ENCODE measurements at regions not wholly inside any gene's neighbourhood (a gene's known extent, or its start where the extent isn't known, plus 50 kb on each side); places are given as distances from the start of the nearest gene placed in this dataset.

DNA sequence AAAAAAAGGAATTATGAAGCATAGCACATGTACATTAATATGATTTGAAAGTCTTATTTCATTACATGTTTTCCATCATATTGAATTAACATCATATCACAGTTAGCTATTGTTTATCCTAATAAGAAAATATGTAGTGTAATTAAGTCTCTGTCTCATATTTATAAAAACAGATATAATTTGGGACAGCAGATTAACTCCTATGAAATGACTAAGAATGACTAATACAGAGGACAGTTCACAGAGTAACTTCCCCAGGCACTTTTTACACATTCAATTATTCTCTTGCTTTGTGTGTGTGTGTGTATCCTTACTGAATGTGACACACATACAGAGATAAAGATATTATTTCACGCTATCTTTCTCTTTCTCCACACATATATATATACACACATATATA lies 2400.9 kb upstream of the C9orf72 start:
- TF ChIP-seq EZH2 (IDR thresholded peaks at IDR 0.05; ENCODE audit: low read length) = no peak
- TF ChIP-seq, protein P1, sequence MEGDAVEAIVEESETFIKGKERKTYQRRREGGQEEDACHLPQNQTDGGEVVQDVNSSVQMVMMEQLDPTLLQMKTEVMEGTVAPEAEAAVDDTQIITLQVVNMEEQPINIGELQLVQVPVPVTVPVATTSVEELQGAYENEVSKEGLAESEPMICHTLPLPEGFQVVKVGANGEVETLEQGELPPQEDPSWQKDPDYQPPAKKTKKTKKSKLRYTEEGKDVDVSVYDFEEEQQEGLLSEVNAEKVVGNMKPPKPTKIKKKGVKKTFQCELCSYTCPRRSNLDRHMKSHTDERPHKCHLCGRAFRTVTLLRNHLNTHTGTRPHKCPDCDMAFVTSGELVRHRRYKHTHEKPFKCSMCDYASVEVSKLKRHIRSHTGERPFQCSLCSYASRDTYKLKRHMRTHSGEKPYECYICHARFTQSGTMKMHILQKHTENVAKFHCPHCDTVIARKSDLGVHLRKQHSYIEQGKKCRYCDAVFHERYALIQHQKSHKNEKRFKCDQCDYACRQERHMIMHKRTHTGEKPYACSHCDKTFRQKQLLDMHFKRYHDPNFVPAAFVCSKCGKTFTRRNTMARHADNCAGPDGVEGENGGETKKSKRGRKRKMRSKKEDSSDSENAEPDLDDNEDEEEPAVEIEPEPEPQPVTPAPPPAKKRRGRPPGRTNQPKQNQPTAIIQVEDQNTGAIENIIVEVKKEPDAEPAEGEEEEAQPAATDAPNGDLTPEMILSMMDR (optimal IDR thresholded peaks at IDR 0.05 in 1 of 3, IDR thresholded peaks at IDR 0.05 in 1 of 3, conservative IDR thresholded peaks at IDR 0.05 in 1 of 3; ENCODE audit: extremely low read depth in 1 of 3, insufficient read depth in 2 of 3, low read length in 3 of 3) = no peak
- no peak overlapping the region for H3K4me2 ChIP-seq (ENCODE audit: control insufficient read depth, extremely low read depth, insufficient read depth, low read depth, low read length)
- no peaks in the 10 kb centered on the region for H3K9me1 ChIP-seq (ENCODE audit: control insufficient read depth, extremely low read depth, insufficient read depth, low read length)
- no peaks in the 10 kb centered on the region for H3K79me2 ChIP-seq (ENCODE audit: control insufficient read depth, insufficient read depth, low read length)
- no peak overlapping the region for H3K4me3 ChIP-seq (ENCODE audit: control insufficient read depth in 2 of 3, extremely low read depth in 1 of 3, insufficient read depth in 2 of 3, low read depth in 1 of 3, low read length in 3 of 3)
- FAIRE-seq (no peak), DNase-seq (ENCODE audit: low read depth, low spot score) (no peak)
- no peaks in the 10 kb centered on the region for H3K27me3 ChIP-seq (ENCODE audit: control insufficient read depth, extremely low read depth, insufficient read depth, low read length)
- no peak overlapping the region for H3K27ac ChIP-seq (ENCODE audit: control insufficient read depth, insufficient read depth, low read length)
- H4K20me1 ChIP-seq (ENCODE audit: control insufficient read depth, extremely low read depth, insufficient read depth, low read length) = no peaks in the 10 kb centered on the region
- H2AFZ ChIP-seq (ENCODE audit: control insufficient read depth, low read length) = no peak overlapping the region
- H3K4me1 ChIP-seq (ENCODE audit: control insufficient read depth, extremely low read depth, insufficient read depth, low read length) = no peaks in the 10 kb centered on the region
- no peaks in the 10 kb centered on the region for H3K9me3 ChIP-seq (ENCODE audit: control insufficient read depth, low read depth, low read length)
- dilution Hi-C loops (cut with MboI; ENCODE audit: extremely low pct_ligation_motif_present, low sequenced_read_pairs) = no loop called here
- H3K36me3 ChIP-seq (ENCODE audit: control insufficient read depth in 2 of 2, extremely low read depth in 1 of 2, insufficient read depth in 2 of 2, low read length in 2 of 2) = no peaks in the 10 kb centered on the region
- H3K9ac ChIP-seq (ENCODE audit: control insufficient read depth, extremely low read depth, insufficient read depth, low read length) = no peak overlapping the region

DNA sequence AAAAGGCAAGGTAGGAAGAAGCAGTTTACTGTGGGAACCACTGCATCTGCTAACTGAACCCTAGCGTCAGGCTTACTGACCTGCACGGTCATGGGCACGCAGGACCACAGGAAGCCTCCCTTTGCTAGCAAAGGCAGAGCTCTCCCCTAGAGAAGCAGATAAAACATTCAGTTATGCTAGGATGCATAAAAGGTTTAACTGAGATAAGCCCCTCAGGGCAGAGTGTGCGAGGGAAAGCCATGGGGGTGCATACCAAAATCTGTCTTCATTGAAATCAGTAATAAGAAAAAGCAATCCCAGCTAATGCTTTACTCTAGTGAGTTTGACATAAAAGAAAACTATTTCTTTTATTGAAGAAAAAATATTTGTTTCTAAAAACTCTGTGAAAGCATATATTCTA lies 2403.7 kb upstream of the C9orf72 start:
- Histone ChIP-seq H3K9ac (ENCODE audit: control insufficient read depth, extremely low read depth, insufficient read depth, low read length) (no peak overlapping the region), H3K27me3 (ENCODE audit: control insufficient read depth, extremely low read depth, insufficient read depth, low read length) (no peaks in the 10 kb centered on the region), H3K4me1 (ENCODE audit: control insufficient read depth, extremely low read depth, insufficient read depth, low read length) (no peaks in the 10 kb centered on the region), H3K9me1 (ENCODE audit: control insufficient read depth, extremely low read depth, insufficient read depth, low read length) (no peaks in the 10 kb centered on the region), H3K27ac (ENCODE audit: control insufficient read depth, insufficient read depth, low read length) (no peak overlapping the region), H3K79me2 (ENCODE audit: control insufficient read depth, insufficient read depth, low read length) (no peaks in the 10 kb centered on the region), H3K9me3 (ENCODE audit: control insufficient read depth, low read depth, low read length) (no peaks in the 10 kb centered on the region), H4K20me1 (ENCODE audit: control insufficient read depth, extremely low read depth, insufficient read depth, low read length) (no peaks in the 10 kb centered on the region), H2AFZ (ENCODE audit: control insufficient read depth, low read length) (no peak overlapping the region), H3K4me3 (ENCODE audit: control insufficient read depth in 2 of 3, extremely low read depth in 1 of 3, insufficient read depth in 2 of 3, low read depth in 1 of 3, low read length in 3 of 3) (no peak overlapping the region), H3K36me3 (ENCODE audit: control insufficient read depth in 2 of 2, extremely low read depth in 1 of 2, insufficient read depth in 2 of 2, low read length in 2 of 2) (no peaks in the 10 kb centered on the region), H3K4me2 (ENCODE audit: control insufficient read depth, extremely low read depth, insufficient read depth, low read depth, low read length) (no peak overlapping the region)
- no peak for TF ChIP-seq EZH2 (IDR thresholded peaks at IDR 0.05; ENCODE audit: low read length)
- TF ChIP-seq, protein P1 (optimal IDR thresholded peaks at IDR 0.05 in 1 of 3, IDR thresholded peaks at IDR 0.05 in 1 of 3, conservative IDR thresholded peaks at IDR 0.05 in 1 of 3; ENCODE audit: extremely low read depth in 1 of 3, insufficient read depth in 2 of 3, low read length in 3 of 3) = no peak
- dilution Hi-C loops (cut with MboI; ENCODE audit: extremely low pct_ligation_motif_present, low sequenced_read_pairs) = no loop called here
- DNase-seq (ENCODE audit: low read depth, low spot score) (no peak), FAIRE-seq (no peak)

Measured in keratinocyte (primary cell).